ENCODE measurements at regions not wholly inside any gene's neighbourhood (a gene's known extent, or its start where the extent isn't known, plus 50 kb on each side); places are given as distances from the start of the nearest gene placed in this dataset.

- TF ChIP-seq ZNF396 (CRISPR knock-in tag; IDR thresholded peaks at IDR 0.05; ENCODE audit: borderline replicate concordance) (no peak), CREM (CRISPR knock-in tag; IDR thresholded peaks at IDR 0.05) (no peak), ATF1 (CRISPR knock-in tag; IDR thresholded peaks at IDR 0.05) (no peak), NR2C2 (CRISPR knock-in tag; IDR thresholded peaks at IDR 0.05) (no peak), FOXJ3 (CRISPR knock-in tag; IDR thresholded peaks at IDR 0.05; ENCODE audit: borderline replicate concordance) (no peak), RELA (CRISPR knock-in tag; IDR thresholded peaks at IDR 0.05; ENCODE audit: borderline replicate concordance) (no peak), NR3C1 (CRISPR knock-in tag; conservative IDR thresholded peaks at IDR 0.05; ENCODE audit: low read depth) (no peak), GTF2I (CRISPR knock-in tag; conservative IDR thresholded peaks at IDR 0.05) (no peak), ZNF219 (CRISPR knock-in tag; IDR thresholded peaks at IDR 0.05; ENCODE audit: borderline replicate concordance) (no peak), KAT7 (CRISPR knock-in tag; IDR thresholded peaks at IDR 0.05; ENCODE audit: borderline replicate concordance) (no peak), JAZF1 (CRISPR knock-in tag; IDR thresholded peaks at IDR 0.05) (no peak), MLX (CRISPR knock-in tag; IDR thresholded peaks at IDR 0.05) (no peak), SMAD3 (CRISPR knock-in tag; IDR thresholded peaks at IDR 0.05; ENCODE audit: borderline replicate concordance) (no peak)
- H3K4me3 Mint-ChIP-seq: no peak overlapping the region
- H3K27ac Mint-ChIP-seq: no peak overlapping the region
- ChIA-PET POLR2A (no interaction called here), CTCF (no interaction called here)
- peaks cover 5% of the 10 kb centered on the region; the same call in 1 of the 2 replicates for H3K36me3 Mint-ChIP-seq
- H3K27me3 Mint-ChIP-seq (ENCODE audit: low read depth): no peaks in the 10 kb centered on the region
- ATAC-seq (no peak), DNase-seq (ENCODE audit: low spot score) (no peak)
- no peaks in the 10 kb centered on the region for H3K4me1 Mint-ChIP-seq
- H3K9me3 Mint-ChIP-seq: peaks cover 7% of the 10 kb centered on the region
These were observed 1648.8 kb downstream of the GRIK2 start for GRCh38 chr6:103042336-103042735.

GRCh38 chr6:103036846-103037245 is 1643.3 kb downstream of the GRIK2 start:
- no peaks in the 10 kb centered on the region; the same call in 1 of the 2 replicates for H3K27me3 Mint-ChIP-seq (ENCODE audit: low read depth)
- no peak overlapping the region for H3K27ac Mint-ChIP-seq
- 0 out of 2 replicates have a peak, but pooled peaks cover 3% of the 10 kb centered on the region for H3K4me1 Mint-ChIP-seq
- ChIA-PET POLR2A (no interaction called here), CTCF (no interaction called here)
- no peak overlapping the region for H3K4me3 Mint-ChIP-seq
- no peaks in the 10 kb centered on the region for H3K36me3 Mint-ChIP-seq
- TF ChIP-seq, protein P1, sequence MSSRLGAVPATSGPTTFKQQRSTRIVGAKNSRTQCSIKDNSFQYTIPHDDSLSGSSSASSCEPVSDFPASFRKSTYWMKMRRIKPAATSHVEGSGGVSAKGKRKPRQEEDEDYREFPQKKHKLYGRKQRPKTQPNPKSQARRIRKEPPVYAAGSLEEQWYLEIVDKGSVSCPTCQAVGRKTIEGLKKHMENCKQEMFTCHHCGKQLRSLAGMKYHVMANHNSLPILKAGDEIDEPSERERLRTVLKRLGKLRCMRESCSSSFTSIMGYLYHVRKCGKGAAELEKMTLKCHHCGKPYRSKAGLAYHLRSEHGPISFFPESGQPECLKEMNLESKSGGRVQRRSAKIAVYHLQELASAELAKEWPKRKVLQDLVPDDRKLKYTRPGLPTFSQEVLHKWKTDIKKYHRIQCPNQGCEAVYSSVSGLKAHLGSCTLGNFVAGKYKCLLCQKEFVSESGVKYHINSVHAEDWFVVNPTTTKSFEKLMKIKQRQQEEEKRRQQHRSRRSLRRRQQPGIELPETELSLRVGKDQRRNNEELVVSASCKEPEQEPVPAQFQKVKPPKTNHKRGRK (CRISPR knock-in tag; IDR thresholded peaks at IDR 0.05; ENCODE audit: borderline replicate concordance): no peak
- TF ChIP-seq ATF2 (CRISPR knock-in tag; IDR thresholded peaks at IDR 0.05; ENCODE audit: borderline replicate concordance, low read depth) (no peak), CTCF (IDR thresholded peaks at IDR 0.05) (no peak), TEAD4 (CRISPR knock-in tag; IDR thresholded peaks at IDR 0.05) (no peak), FOXP1 (CRISPR knock-in tag; IDR thresholded peaks at IDR 0.05; ENCODE audit: borderline replicate concordance) (no peak), ZNF423 (CRISPR knock-in tag; IDR thresholded peaks at IDR 0.05) (no peak), ERG (CRISPR knock-in tag; IDR thresholded peaks at IDR 0.05) (no peak), TCF7 (CRISPR knock-in tag; IDR thresholded peaks at IDR 0.05; ENCODE audit: low read depth) (no peak), MYBL2 (CRISPR knock-in tag; IDR thresholded peaks at IDR 0.05) (no peak), ZNF138 (CRISPR knock-in tag; conservative IDR thresholded peaks at IDR 0.05) (no peak)
- no peaks in the 10 kb centered on the region for H3K9me3 Mint-ChIP-seq
- DNase-seq (ENCODE audit: low spot score) (no peak), ATAC-seq (no peak; the same call in 1 of the 2 replicates)

Measured in WTC11 (cell line).